Neural cell (in vitro differentiated cells): ENCODE measurements at regions not wholly inside any gene's neighbourhood (a gene's known extent, or its start where the extent isn't known, plus 50 kb on each side); places are given as distances from the start of the nearest gene placed in this dataset.

ENCODE experiments used
- H2AFZ ChIP-seq: fragments of 200-600, 300-800 bp; sonication (generic), shearing (Covaris generic); 2 replicates; pipeline ENCODE4 v1.6.0; 2014; ENCODE audit warnings: low read depth, mild to moderate bottlenecking, antibody characterized with exemption, low read length, moderate library complexity
- H3F3A ChIP-seq: fragments of 200-600 bp; shearing (Covaris generic); 2 replicates; pipeline ENCODE4 v1.6.1; 2016; ENCODE audit warnings: mild to moderate bottlenecking, moderate library complexity, mixed read lengths, antibody characterized with exemption, low read length; ENCODE audit not compliant: insufficient read depth, poor library complexity, severe bottlenecking
- H3K27ac ChIP-seq: fragments of 200-600, 300-800 bp; sonication (generic), shearing (Covaris generic); 2 replicates; pipeline ENCODE4 v1.5.1; 2014; ENCODE audit warnings: mild to moderate bottlenecking, low read length, moderate library complexity
- H3K27me3 ChIP-seq: fragments of 300-800, 200-600 bp; sonication (generic), shearing (Covaris generic); 2 replicates; pipeline ENCODE4 v1.6.0; 2014; ENCODE audit warnings: mild to moderate bottlenecking, low read depth, low read length, moderate library complexity; ENCODE audit not compliant: insufficient read depth
- H3K36me3 ChIP-seq: fragments of 300-800, 200-600 bp; sonication (generic), shearing (Covaris generic); 2 replicates; pipeline ENCODE4 v1.5.1; 2014; ENCODE audit warnings: mild to moderate bottlenecking, antibody characterized with exemption, low read length, moderate library complexity; ENCODE audit not compliant: insufficient read depth
- H3K4me2 ChIP-seq: fragments of 300-800, 200-600 bp; sonication (generic), shearing (Covaris generic); 2 replicates; pipeline ENCODE4 v1.6.0; 2014; ENCODE audit warnings: mild to moderate bottlenecking, low read length
- H3K4me3 ChIP-seq: fragments of 300-800, 200-600 bp; sonication (generic), shearing (Covaris generic); 2 replicates; pipeline ENCODE4 v1.5.1; 2014; ENCODE audit warnings: mild to moderate bottlenecking, low read length, moderate library complexity
- H3K79me2 ChIP-seq: fragments of 200-600 bp; shearing (Covaris generic); replicated peaks from 2 replicates; pipeline ENCODE4 v1.6.0; 2014; ENCODE audit warnings: mild to moderate bottlenecking, low read length, moderate library complexity; ENCODE audit not compliant: insufficient read depth
- H3K9ac ChIP-seq: fragments of 300-800, 200-600 bp; sonication (generic), shearing (Covaris generic); 2 replicates; pipeline ENCODE4 v1.6.1; 2016; ENCODE audit warnings: mild to moderate bottlenecking, low read length, mixed read lengths
- H3K9me2 ChIP-seq: fragments of 200-600 bp; shearing (Covaris generic); 2 replicates; pipeline ENCODE4 v1.6.1; 2016; ENCODE audit warnings: mild to moderate bottlenecking, low read length, mixed read lengths; ENCODE audit not compliant: insufficient read depth
- H3K9me3 ChIP-seq: fragments of 200-600, 300-800 bp; sonication (generic), shearing (Covaris generic); 2 replicates; pipeline ENCODE4 v1.6.1; 2016; ENCODE audit warnings: mild to moderate bottlenecking, mixed run types, low read length, moderate library complexity, mixed read lengths
- H4K20me1 ChIP-seq: fragments of 200-600 bp; shearing (Covaris generic); 2 replicates; pipeline ENCODE4 v1.6.1; 2016; ENCODE audit warnings: mild to moderate bottlenecking, mixed run types; ENCODE audit not compliant: insufficient read depth
- CTCF ChIP-seq: fragments of 450-650 bp; IDR thresholded peaks from 2 replicates; pipeline ENCODE4 v1.5.1; 2014; ENCODE audit warnings: antibody characterized with exemption, mild to moderate bottlenecking, moderate library complexity; ENCODE audit not compliant: poor library complexity, severe bottlenecking
- EP300 ChIP-seq: fragments of 450-650 bp; conservative IDR thresholded peaks from 2 replicates; pipeline ENCODE4 v1.6.1; 2014; ENCODE audit warnings: antibody characterized with exemption, mild to moderate bottlenecking, moderate library complexity; ENCODE audit not compliant: poor library complexity, severe bottlenecking
- EZH2 ChIP-seq: fragments of 200-600, 300-800 bp; shearing (Covaris generic), sonication (generic); IDR thresholded peaks from 2 replicates; pipeline ENCODE4 v1.6.1; 2014; ENCODE audit warnings: antibody characterized with exemption, low read length, borderline replicate concordance, mild to moderate bottlenecking; ENCODE audit not compliant: insufficient read depth, poor library complexity, severe bottlenecking
- MXI1 ChIP-seq: fragments of 450-650 bp; conservative IDR thresholded peaks from 2 replicates; pipeline ENCODE4 v1.6.1; 2014; ENCODE audit warnings: antibody characterized with exemption, mild to moderate bottlenecking; ENCODE audit not compliant: poor library complexity, severe bottlenecking
- POLR2AphosphoS5 ChIP-seq: IDR thresholded peaks from 2 replicates; pipeline ENCODE4 v1.6.1; 2012
- RAD21 ChIP-seq: fragments of 450-650 bp; conservative IDR thresholded peaks from 2 replicates; pipeline ENCODE4 v1.6.1; 2014; ENCODE audit warnings: antibody characterized with exemption, mild to moderate bottlenecking, moderate library complexity
- REST ChIP-seq: IDR thresholded peaks from 2 replicates; pipeline ENCODE4 v1.6.1; 2012; ENCODE audit warnings: borderline replicate concordance
- SMC3 ChIP-seq: fragments of 450-650 bp; conservative IDR thresholded peaks from 2 replicates; pipeline ENCODE4 v1.6.1; 2014; ENCODE audit warnings: antibody characterized with exemption, mild to moderate bottlenecking, moderate library complexity; ENCODE audit not compliant: poor library complexity
- TAF1 ChIP-seq: IDR thresholded peaks from 2 replicates; pipeline ENCODE4 v1.6.1; 2012; ENCODE audit warnings: low read depth

- H3K79me2 ChIP-seq = no peaks in the 10 kb centered on the region
These were observed 292.9 kb upstream of the MAF start for GRCh38 chr16:79893445-79893844.

GRCh38 chr16:79892278-79892677, 291.7 kb upstream of the MAF start:
- H3K27me3 ChIP-seq = no peaks in the 10 kb centered on the region

More at GRCh38 chr16:79893445-79893844, 292.9 kb upstream of the MAF start:
- Histone ChIP-seq H3K9ac (no peak overlapping the region), H3K36me3 (no peaks in the 10 kb centered on the region), H3K4me2 (no peak overlapping the region), H3K9me3 (no peaks in the 10 kb centered on the region), H2AFZ (no peak overlapping the region), H4K20me1 (no peaks in the 10 kb centered on the region), H3K27me3 (no peaks in the 10 kb centered on the region), H3F3A (no peaks in the 10 kb centered on the region), H3K4me3 (no peak overlapping the region), H3K27ac (no peak overlapping the region), H3K9me2 (no peaks in the 10 kb centered on the region)
- TF ChIP-seq POLR2AphosphoS5 (no peak), EP300 (no peak), SMC3 (no peak), TAF1 (no peak), CTCF (no peak)

More at GRCh38 chr16:79892278-79892677, 291.7 kb upstream of the MAF start:
- Histone ChIP-seq H3K9me3 (no peaks in the 10 kb centered on the region), H3K79me2 (no peaks in the 10 kb centered on the region), H3F3A (no peaks in the 10 kb centered on the region), H3K4me3 (no peak overlapping the region), H3K9me2 (no peaks in the 10 kb centered on the region), H3K27ac (no peak overlapping the region), H2AFZ (no peak overlapping the region), H3K36me3 (no peaks in the 10 kb centered on the region), H3K4me2 (no peak overlapping the region), H4K20me1 (no peaks in the 10 kb centered on the region), H3K9ac (no peak overlapping the region)
- TF ChIP-seq EP300 = no peak
- TF ChIP-seq REST = no peak
- TF ChIP-seq RAD21 = no peak
- TF ChIP-seq SMC3 = no peak
- no peak for TF ChIP-seq MXI1
- TF ChIP-seq EZH2 = no peak
- no peak for TF ChIP-seq CTCF
